HEK293 (cell line): ENCODE measurements at regions not wholly inside any gene's neighbourhood (a gene's known extent, or its start where the extent isn't known, plus 50 kb on each side); places are given as distances from the start of the nearest gene placed in this dataset.

Experiments used
- HOXC10 ChIP-seq: sonication (generic); formaldehyde crosslinking; IDR thresholded peaks from 2 replicates; pipeline ENCODE4 v1.8.1; 2023; ENCODE audit warnings: mild to moderate bottlenecking, missing genetic modification reagents
- KLF16 ChIP-seq: fragments of 450-650 bp; formaldehyde crosslinking; IDR thresholded peaks from 2 replicates; pipeline ENCODE4 v1.5.1; 2017; ENCODE audit warnings: missing biosample characterization, missing genetic modification characterization
- KLF7 ChIP-seq: fragments of 450-650 bp; formaldehyde crosslinking; IDR thresholded peaks from 2 replicates; pipeline ENCODE4 v1.5.1; 2016; ENCODE audit warnings: missing biosample characterization, missing genetic modification characterization, borderline replicate concordance
- PRDM10 ChIP-seq: fragments of 450-650 bp; formaldehyde crosslinking; IDR thresholded peaks from 2 replicates; pipeline ENCODE4 v1.5.1; 2016; ENCODE audit warnings: missing biosample characterization, missing genetic modification characterization
- SCRT1 ChIP-seq: fragments of 450-650 bp; formaldehyde crosslinking; IDR thresholded peaks from 2 replicates; pipeline ENCODE4 v1.5.1; 2016; ENCODE audit warnings: missing biosample characterization, missing genetic modification characterization, borderline replicate concordance
- TSHZ1 ChIP-seq: fragments of 450-650 bp; formaldehyde crosslinking; IDR thresholded peaks from 2 replicates; pipeline ENCODE4 v1.5.1; 2016; ENCODE audit warnings: missing biosample characterization, missing genetic modification characterization, borderline replicate concordance
- ZNF223 ChIP-seq: fragments of 450-650 bp; formaldehyde crosslinking; IDR thresholded peaks from 2 replicates; pipeline ENCODE4 v1.5.1; 2016; ENCODE audit warnings: missing biosample characterization, missing genetic modification characterization
- ZNF24 ChIP-seq: fragments of 450-650 bp; formaldehyde crosslinking; IDR thresholded peaks from 2 replicates; pipeline ENCODE4 v1.5.1; 2016; ENCODE audit warnings: missing biosample characterization, missing genetic modification characterization
- ZNF404 ChIP-seq: fragments of 450-650 bp; formaldehyde crosslinking; IDR thresholded peaks from 2 replicates; pipeline ENCODE4 v1.5.1; 2017; ENCODE audit warnings: missing biosample characterization, missing genetic modification characterization
- ZNF426 ChIP-seq: fragments of 450-650 bp; formaldehyde crosslinking; IDR thresholded peaks from 2 replicates; pipeline ENCODE4 v1.5.1; 2017; ENCODE audit warnings: missing biosample characterization, missing genetic modification characterization, mild to moderate bottlenecking, inconsistent platforms, moderate library complexity
- ZNF623 ChIP-seq: fragments of 450-650 bp; formaldehyde crosslinking; IDR thresholded peaks from 2 replicates; pipeline ENCODE4 v1.5.1; 2016; ENCODE audit warnings: missing biosample characterization, missing genetic modification characterization
- ZNF660 ChIP-seq: fragments of 450-650 bp; IDR thresholded peaks from 2 replicates; pipeline ENCODE4 v1.5.1; 2018; ENCODE audit warnings: missing biosample characterization, mild to moderate bottlenecking, missing genetic modification characterization
- ZNF707 ChIP-seq: fragments of 450-650 bp; formaldehyde crosslinking; IDR thresholded peaks from 2 replicates; pipeline ENCODE4 v1.5.1; 2016; ENCODE audit warnings: missing biosample characterization, missing genetic modification characterization
- ZNF791 ChIP-seq: fragments of 450-650 bp; formaldehyde crosslinking; IDR thresholded peaks from 2 replicates; pipeline ENCODE4 v1.5.1; 2016; ENCODE audit warnings: missing biosample characterization, missing genetic modification characterization
- ZNF843 ChIP-seq: fragments of 450-650 bp; formaldehyde crosslinking; IDR thresholded peaks from 2 replicates; pipeline ENCODE4 v1.5.1; 2016; ENCODE audit warnings: missing biosample characterization, missing genetic modification characterization
- ZSCAN18 ChIP-seq: fragments of 450-650 bp; formaldehyde crosslinking; IDR thresholded peaks from 2 replicates; pipeline ENCODE4 v1.5.1; 2016; ENCODE audit warnings: missing biosample characterization, missing genetic modification characterization
- ZSCAN23 ChIP-seq: fragments of 450-650 bp; formaldehyde crosslinking; IDR thresholded peaks from 2 replicates; pipeline ENCODE4 v1.5.1; 2016; ENCODE audit warnings: missing biosample characterization, missing genetic modification characterization
- ZSCAN30 ChIP-seq: fragments of 450-650 bp; IDR thresholded peaks from 2 replicates; pipeline ENCODE4 v1.5.1; 2018; ENCODE audit warnings: missing biosample characterization, mild to moderate bottlenecking, missing genetic modification characterization, moderate library complexity
- TF ChIP-seq, protein P1 (sequence below): fragments of 450-650 bp; formaldehyde crosslinking; IDR thresholded peaks from 2 replicates; pipeline ENCODE4 v1.5.1; 2016; ENCODE audit warnings: missing biosample characterization, missing genetic modification characterization, low read depth
- TF ChIP-seq, protein P2 (sequence below): fragments of 450-650 bp; formaldehyde crosslinking; IDR thresholded peaks from 2 replicates; pipeline ENCODE4 v1.5.1; 2016; ENCODE audit warnings: missing biosample characterization, missing genetic modification characterization
- TF ChIP-seq, protein P3 (sequence below): fragments of 450-650 bp; formaldehyde crosslinking; IDR thresholded peaks from 2 replicates; pipeline ENCODE4 v1.5.1; 2017; ENCODE audit warnings: missing biosample characterization, missing genetic modification characterization
- TF ChIP-seq, protein P4 (sequence below): fragments of 450-650 bp; IDR thresholded peaks from 2 replicates; pipeline ENCODE4 v1.5.1; 2018; ENCODE audit warnings: missing biosample characterization, mild to moderate bottlenecking, missing genetic modification characterization
- TF ChIP-seq, protein P5 (sequence below): fragments of 450-650 bp; formaldehyde crosslinking; IDR thresholded peaks from 2 replicates; pipeline ENCODE4 v1.5.1; 2016; ENCODE audit warnings: missing biosample characterization, missing genetic modification characterization

GRCh38 chr5:124859027-124859426 is 112.6 kb upstream of the ZNF608 start (continued):
- TF ChIP-seq TSHZ1 (0 out of 2 replicates have a peak, but pooled peaks have one; percentile 57), KLF7 (no peak), ZNF404 (tag by site-specific recombination) (no peak), HOXC10 (CRISPR knock-in tag) (no peak), ZNF24 (tag by site-specific recombination) (peak; percentile 89), ZNF791 (tag by site-specific recombination) (no peak), ZNF223 (tag by site-specific recombination) (no peak), SCRT1 (tag by site-specific recombination) (no peak), ZSCAN23 (no peak), KLF16 (peak; percentile 28; the same call in 1 of the 2 replicates), ZNF660 (tag by site-specific recombination) (peak; percentile 83), ZNF707 (tag by site-specific recombination) (no peak), PRDM10 (peak; percentile 70), ZSCAN30 (tag by site-specific recombination) (0 out of 2 replicates have a peak, but pooled peaks have one; percentile 67), ZNF426 (no peak), ZNF843 (tag by site-specific recombination) (peak; percentile 74; the same call in 1 of the 2 replicates), ZSCAN18 (no peak), ZNF623 (tag by site-specific recombination) (no peak)
- TF ChIP-seq, protein P1, sequence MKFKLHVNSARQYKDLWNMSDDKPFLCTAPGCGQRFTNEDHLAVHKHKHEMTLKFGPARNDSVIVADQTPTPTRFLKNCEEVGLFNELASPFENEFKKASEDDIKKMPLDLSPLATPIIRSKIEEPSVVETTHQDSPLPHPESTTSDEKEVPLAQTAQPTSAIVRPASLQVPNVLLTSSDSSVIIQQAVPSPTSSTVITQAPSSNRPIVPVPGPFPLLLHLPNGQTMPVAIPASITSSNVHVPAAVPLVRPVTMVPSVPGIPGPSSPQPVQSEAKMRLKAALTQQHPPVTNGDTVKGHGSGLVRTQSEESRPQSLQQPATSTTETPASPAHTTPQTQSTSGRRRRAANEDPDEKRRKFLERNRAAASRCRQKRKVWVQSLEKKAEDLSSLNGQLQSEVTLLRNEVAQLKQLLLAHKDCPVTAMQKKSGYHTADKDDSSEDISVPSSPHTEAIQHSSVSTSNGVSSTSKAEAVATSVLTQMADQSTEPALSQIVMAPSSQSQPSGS: peak; percentile 90
- TF ChIP-seq, protein P2, sequence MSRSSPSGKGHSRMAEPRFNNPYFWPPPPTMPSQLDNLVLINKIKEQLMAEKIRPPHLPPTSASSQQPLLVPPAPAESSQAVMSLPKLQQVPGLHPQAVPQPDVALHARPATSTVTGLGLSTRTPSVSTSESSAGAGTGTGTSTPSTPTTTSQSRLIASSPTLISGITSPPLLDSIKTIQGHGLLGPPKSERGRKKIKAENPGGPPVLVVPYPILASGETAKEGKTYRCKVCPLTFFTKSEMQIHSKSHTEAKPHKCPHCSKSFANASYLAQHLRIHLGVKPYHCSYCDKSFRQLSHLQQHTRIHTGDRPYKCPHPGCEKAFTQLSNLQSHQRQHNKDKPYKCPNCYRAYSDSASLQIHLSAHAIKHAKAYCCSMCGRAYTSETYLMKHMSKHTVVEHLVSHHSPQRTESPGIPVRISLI (tag by site-specific recombination): no peak
- TF ChIP-seq, protein P3, sequence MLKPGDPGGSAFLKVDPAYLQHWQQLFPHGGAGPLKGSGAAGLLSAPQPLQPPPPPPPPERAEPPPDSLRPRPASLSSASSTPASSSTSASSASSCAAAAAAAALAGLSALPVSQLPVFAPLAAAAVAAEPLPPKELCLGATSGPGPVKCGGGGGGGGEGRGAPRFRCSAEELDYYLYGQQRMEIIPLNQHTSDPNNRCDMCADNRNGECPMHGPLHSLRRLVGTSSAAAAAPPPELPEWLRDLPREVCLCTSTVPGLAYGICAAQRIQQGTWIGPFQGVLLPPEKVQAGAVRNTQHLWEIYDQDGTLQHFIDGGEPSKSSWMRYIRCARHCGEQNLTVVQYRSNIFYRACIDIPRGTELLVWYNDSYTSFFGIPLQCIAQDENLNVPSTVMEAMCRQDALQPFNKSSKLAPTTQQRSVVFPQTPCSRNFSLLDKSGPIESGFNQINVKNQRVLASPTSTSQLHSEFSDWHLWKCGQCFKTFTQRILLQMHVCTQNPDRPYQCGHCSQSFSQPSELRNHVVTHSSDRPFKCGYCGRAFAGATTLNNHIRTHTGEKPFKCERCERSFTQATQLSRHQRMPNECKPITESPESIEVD (tag by site-specific recombination): 0 out of 2 replicates have a peak, but pooled peaks have one; percentile 31
- TF ChIP-seq, protein P4, sequence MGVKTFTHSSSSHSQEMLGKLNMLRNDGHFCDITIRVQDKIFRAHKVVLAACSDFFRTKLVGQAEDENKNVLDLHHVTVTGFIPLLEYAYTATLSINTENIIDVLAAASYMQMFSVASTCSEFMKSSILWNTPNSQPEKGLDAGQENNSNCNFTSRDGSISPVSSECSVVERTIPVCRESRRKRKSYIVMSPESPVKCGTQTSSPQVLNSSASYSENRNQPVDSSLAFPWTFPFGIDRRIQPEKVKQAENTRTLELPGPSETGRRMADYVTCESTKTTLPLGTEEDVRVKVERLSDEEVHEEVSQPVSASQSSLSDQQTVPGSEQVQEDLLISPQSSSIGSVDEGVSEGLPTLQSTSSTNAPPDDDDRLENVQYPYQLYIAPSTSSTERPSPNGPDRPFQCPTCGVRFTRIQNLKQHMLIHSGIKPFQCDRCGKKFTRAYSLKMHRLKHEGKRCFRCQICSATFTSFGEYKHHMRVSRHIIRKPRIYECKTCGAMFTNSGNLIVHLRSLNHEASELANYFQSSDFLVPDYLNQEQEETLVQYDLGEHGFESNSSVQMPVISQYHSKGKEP (tag by site-specific recombination): peak; percentile 80
- TF ChIP-seq, protein P5, sequence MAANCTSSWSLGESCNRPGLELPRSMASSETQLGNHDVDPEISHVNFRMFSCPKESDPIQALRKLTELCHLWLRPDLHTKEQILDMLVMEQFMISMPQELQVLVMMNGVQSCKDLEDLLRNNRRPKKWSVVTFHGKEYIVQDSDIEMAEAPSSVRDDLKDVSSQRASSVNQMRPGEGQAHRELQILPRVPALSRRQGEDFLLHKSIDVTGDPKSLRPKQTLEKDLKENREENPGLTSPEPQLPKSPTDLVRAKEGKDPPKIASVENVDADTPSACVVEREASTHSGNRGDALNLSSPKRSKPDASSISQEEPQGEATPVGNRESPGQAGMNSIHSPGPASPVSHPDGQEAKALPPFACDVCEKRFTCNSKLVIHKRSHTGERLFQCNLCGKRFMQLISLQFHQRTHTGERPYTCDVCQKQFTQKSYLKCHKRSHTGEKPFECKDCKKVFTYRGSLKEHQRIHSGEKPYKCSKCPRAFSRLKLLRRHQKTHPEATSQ: no peak
